ENCODE measurements at regions not wholly inside any gene's neighbourhood (a gene's known extent, or its start where the extent isn't known, plus 50 kb on each side); places are given as distances from the start of the nearest gene placed in this dataset.

DNA sequence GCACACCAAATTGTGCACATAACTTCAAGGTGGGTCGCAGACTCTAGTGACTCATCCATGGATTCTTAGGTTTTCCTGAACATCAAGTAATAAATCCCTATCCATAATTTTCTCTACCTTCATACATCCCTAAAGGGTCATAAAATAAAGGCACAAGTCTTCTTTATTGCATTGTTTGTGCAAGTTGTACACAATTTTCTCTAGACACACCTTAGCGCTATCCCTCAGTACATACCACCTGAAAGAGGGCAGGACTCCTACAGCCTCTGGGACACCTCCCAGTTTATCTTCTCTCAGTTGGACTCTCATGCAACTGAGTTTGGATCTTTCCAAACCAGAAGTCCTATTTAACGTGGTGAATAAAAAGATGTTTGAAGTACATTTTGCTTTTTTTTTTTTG lies 168.5 kb upstream of the BMP4 start:
- FAIRE-seq (no peak), DNase-seq (ENCODE audit: insufficient read length, low spot score) (no peak)

DNA sequence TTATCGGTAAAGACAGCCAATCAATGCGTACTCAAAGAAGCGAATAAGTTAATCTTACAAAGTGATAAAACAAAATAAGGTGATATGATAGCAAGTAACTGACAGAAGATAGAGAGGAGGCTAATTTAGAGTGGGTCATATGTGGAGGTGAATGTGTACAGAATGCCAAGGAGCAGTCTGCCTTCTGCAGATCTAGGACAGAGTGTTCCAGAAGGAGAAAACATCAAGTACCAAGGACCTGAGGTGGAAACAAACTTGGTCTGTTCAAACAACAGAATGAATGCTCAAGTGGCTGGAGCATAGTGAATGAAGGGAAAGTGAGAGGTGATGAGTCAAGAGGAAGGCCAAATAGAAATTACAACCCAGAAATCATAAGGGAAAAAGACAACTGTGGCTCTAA lies 170.3 kb upstream of the BMP4 start:
- DNase-seq (ENCODE audit: insufficient read length, low spot score) (no peak), FAIRE-seq (peak; percentile 67)

DNA sequence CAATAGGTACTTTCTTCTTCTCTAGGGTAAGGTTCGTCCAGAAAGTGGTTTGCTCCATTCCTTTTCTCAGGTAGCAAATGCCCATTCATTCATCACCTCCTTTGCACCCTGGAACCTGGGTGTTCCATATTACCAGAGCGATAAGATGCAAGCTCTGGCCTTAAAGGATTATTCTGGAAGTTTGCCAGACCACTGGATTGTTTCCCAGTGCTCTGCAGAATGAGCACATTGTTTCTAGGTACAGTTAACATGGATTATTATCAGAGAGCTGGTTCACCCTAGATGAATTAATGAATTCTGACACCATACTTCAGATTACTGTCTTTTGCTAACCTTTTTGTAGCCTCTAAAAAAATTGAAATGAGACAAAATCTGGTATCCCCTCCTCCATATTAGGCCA lies 170.9 kb upstream of the BMP4 start:
- DNase-seq (ENCODE audit: insufficient read length, low spot score) (no peak), FAIRE-seq (peak; percentile 20)

DNA sequence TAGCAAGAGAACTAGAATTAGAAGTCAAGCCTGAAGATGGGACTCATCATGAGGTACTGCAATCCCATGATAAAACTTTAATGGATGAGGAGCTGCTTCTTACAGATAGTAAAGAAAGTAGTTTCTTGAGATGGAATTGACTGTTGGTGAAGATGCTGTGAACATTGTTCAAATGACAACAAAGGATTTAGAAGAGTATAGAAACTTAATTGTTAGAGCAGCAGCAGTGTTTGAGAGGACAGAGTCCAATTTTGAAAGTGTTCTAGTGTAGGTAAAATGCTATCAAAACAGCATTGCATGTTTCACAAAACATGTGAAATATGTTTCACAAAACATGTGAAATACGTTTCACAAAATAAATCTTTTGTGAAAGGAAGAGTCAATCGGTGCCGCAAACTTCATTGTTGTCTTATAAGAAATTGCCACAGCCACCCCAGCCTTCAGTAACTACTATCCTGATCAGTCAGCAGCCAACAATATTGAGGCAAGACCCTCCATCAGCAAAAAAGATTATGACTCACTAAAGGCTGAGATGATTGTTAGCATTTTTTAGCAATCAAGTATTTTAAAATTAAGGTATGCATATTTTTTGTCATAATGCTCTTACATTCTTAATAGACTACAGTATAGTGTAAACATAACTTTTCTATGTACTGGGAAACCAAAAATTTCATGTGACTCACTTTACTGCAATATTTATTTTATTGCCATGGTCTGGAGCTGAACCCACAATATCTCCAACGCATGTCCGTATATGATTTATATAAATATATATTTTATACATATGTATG lies 173.4 kb upstream of the BMP4 start:
- DNase-seq (ENCODE audit: insufficient read length, low spot score) (no peak), FAIRE-seq (no peak)

DNA sequence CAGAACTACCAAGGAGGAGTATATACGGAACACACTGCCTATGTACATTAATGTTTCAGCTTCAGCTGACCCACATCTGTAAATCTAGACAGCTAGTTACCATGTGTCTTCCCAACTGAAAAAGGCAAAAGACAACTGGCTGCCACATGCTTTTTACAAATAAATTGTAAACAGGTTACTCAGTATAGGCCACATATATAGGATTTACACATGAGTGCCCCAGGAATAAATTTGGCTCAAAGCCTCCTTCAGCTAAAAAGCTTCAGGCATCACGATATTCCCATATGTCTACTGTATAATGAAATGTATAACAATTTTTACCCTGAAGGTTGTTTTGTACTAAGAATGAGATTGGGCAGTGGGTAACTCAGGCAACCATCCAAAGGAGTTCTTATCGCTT lies 175.9 kb upstream of the BMP4 start:
- FAIRE-seq (no peak), DNase-seq (ENCODE audit: insufficient read length, low spot score) (no peak)

DNA sequence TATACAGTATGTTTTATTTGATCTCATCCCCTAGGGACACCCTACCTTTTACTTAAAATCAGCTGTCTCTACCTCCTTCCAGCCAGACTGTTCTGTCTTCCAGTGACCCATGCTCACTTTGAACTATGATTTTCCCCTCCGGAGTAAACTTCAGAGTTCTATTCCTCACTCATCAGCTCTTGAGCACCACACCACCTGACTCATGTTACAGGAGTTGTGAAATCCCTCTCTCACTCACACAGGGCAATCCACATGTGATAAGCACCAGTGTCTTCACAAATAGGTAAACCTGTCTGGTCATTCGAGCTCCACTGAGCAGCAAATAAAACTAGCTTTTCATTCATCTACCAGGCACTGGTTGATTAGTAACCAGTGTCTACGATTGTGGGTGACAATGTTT lies 177.3 kb upstream of the BMP4 start:
- DNase-seq (ENCODE audit: insufficient read length, low spot score) (peak; percentile 30), FAIRE-seq (peak; percentile 88)

DNA sequence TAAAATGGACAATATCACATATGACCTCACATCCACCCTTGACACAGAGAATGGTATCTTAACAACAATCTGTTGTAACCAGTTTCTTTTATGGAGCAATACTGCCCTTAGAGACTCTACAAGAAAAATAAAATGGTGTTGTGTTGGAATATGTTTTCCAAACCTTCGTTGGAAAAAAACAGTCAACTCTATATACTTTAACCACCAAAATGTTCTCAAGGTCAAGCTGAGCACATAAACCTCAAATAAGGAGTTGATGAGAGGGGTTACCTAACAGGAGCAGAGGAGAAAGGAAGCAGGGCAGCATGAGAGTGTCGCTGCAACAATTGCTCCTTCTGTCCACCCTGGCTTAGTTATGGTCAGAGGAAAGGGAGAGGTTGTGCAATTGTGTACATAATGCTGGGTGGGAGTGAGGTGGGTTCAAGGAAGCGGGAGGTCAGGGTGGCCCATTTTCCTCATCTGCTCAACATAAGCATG lies 179.2 kb upstream of the BMP4 start:
- peak; percentile 69 for FAIRE-seq

DNA sequence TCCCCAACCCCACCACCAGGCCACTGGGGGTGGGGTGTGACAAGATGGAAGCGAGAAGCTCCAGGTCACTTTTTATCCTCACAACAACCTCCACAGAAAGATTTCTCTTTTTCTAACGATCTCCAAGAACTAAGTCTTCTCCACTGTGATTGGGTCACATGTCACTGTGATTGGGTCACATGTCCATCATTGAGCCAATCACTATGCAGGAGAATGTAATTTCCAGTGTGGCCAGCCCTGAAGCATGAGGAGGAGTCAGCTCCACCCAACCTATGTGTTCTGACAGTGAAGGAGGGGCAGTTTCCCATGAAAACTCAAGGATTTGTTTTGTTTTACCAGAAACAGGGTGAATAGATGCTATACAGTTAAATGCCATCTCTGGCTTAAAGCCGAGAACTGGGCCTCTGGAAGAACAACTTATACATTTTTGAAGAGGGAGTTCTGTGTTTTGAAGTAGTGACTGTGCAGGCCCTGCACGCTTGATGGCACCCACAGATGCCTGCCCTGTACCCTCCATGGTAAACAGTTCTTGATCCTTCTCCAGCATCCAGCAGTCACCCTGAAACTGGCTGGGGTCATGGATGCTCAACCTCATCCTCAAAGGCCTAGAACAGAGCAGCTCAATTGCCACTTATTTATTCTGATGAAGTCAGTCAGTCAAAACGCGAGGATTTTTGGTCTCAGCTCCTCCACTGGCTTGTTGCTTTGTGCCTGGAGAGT lies 180.4 kb upstream of the BMP4 start:
- DNase-seq (ENCODE audit: insufficient read length, low spot score) (no peak), FAIRE-seq (no peak)

More for the DNA sequence above, 179.2 kb upstream of the BMP4 start:
- DNase-seq (ENCODE audit: insufficient read length, low spot score), result no peak

DNA sequence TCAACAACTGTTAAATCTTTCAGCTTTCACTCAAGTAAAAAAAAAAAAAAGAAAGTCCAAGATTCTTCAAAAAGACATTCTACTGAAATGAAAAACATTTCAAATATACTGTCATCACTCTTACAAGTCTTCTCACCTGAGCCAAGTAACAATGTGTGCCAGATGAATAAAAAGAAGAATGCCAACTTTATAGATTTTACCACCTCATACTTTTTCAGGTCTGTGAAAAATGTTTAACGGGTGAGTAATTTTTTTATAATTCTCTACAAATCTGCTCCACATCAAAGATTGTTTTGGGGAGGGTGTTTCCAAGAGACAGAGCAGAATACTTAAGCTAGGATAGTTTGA lies 181.0 kb upstream of the BMP4 start:
- DNase-seq (ENCODE audit: insufficient read length, low spot score) (no peak), FAIRE-seq (no peak)

DNA sequence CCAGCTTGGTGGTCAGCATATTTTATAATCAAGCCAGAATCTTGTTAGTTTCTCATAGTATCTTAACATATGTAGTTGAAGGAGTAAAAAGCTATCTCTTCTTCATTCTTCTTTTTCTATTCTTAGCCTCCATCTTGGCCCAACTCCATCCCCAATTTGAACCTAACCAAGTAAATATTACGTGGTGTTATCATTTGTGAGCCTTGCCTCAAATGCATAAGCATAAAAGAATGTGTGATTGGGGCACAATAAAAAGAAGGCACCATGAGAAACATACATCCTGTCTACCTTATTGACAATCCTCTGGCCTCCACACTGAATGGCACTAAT lies 181.4 kb upstream of the BMP4 start:
- FAIRE-seq, result no peak
- DNase-seq (ENCODE audit: insufficient read length, low spot score), result no peak

DNA sequence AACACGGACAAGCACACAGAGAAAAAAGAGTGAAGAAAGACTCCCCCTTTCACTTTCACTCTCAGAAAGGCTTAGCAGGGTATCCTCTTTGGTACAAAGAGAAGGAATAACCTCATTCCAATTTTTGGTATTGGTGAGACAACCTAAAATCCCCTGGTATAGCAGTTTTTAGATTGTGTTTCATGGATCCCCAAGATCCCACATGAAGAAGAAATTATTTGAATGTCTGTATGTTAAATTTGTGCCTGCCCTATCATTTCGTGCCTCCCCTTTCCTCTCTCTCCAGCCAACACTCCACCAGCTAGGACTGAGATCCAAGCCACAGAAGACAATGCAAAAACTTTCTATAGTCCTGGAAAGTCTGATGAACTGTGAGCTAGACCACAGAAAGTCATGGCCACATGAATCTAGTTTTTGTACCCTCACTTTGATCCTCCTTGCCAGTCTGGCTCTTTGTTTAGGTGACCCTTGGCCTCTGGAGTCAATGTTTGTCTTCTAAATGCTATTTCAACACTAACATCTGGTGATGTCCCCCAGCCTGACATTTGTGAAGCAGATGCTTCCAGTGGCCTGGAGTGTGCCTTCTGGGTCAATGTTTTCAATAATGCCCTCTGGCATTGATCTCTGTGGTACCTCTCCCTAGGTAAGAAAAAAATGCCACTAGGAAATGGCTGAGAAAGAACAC lies 181.9 kb upstream of the BMP4 start:
- DNase-seq (ENCODE audit: insufficient read length, low spot score) (no peak), FAIRE-seq (no peak)

DNA sequence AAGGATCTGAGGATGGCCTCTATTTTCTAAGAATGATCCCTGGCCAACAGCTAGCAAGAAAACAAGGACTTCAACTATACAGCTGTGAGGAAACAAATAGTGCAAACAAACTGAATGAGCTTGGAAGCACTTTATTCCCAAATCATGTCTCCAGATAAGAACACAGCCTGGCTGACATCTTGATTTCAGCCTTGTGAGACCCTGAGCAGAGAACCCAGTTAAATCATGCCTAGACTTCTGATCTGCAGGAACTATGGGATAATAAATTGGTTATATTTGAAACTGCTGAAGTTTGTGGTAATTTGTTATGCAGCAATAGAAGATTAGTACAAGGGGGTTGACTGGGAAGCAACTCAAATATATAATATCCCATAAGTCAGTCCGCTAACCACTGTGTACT lies 183.9 kb upstream of the BMP4 start:
- FAIRE-seq, result no peak

DNA sequence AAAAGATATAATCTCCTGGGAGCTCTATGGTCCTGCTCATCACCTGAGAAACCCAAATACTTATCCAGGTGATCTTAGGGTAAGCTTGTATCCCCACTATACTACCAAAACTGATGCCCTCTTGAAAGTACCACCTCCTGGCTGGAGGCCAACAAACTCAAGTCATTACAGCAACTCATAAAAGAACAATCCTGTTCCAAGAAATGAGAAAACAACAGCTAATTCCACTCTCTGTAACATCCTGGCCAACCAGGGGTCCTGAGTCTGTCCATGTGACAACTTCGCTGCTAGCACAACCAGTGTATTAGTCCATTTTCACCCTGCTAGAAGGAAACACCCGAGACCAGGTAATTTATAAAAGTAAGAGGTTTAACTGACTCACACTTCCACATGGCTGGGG lies 190.0 kb upstream of the BMP4 start:
- no peak for DNase-seq (ENCODE audit: insufficient read length, low spot score)
- no peak for FAIRE-seq

More for the DNA sequence above, 183.9 kb upstream of the BMP4 start:
- DNase-seq (ENCODE audit: insufficient read length, low spot score), result no peak

DNA sequence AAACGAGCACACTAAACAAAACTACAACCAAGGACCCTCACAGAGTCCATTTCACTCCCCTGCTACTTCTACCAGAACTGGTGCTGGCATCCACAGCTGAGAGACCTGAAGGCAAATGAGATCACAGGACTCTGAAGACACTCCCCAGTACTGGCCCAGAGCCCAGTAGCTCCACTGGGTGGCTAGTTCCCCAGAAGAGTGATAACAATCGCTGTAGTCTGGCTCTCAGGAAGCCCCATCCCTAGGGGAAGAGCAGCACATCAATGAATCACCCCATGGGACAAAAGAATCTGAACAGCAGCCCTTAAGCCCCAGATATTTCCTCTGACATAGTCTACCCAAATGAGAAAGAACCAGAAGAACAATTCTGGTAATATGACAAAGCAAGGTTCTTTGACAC lies 190.7 kb upstream of the BMP4 start:
- DNase-seq (ENCODE audit: insufficient read length, low spot score) (no peak), FAIRE-seq (no peak)

DNA sequence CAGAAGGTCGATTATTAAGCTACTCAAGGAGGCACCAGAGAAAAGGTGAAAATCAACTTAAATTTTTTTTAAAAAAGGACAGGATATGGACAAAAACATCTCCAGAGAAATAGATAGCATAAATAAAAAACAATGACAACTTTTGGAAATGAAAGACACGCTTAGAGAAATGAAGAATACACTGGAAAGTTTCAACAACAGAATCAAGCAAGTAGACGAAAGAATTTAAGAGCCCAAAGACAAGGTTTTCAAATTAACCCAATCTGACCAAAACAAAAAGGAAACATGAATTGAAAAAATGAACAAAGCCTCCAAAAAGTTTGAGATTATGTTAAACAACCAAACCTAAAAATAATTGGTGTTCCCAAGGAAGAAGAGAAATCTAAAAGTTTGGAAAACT lies 191.1 kb upstream of the BMP4 start:
- no peak for FAIRE-seq
- no peak for DNase-seq (ENCODE audit: insufficient read length, low spot score)

DNA sequence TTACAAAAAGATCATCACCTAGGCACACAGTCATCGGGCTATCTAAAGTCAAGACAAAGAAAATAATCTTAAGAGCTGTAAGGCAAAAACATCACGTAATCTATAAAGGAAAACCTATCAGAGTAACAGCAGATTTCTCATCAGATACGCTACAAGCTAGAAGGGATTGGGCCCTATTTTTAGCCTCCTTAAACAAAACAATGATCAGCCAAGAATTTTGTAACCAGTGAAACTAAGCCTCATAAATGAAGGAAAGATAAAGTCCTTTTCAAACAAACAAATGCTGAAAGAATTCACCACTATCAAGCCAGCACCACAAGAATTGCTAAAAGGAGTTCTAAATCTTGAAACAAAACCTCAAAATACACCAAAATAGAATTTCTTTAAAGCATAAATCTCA lies 191.6 kb upstream of the BMP4 start:
- FAIRE-seq, result no peak
- DNase-seq (ENCODE audit: insufficient read length, low spot score), result no peak

DNA sequence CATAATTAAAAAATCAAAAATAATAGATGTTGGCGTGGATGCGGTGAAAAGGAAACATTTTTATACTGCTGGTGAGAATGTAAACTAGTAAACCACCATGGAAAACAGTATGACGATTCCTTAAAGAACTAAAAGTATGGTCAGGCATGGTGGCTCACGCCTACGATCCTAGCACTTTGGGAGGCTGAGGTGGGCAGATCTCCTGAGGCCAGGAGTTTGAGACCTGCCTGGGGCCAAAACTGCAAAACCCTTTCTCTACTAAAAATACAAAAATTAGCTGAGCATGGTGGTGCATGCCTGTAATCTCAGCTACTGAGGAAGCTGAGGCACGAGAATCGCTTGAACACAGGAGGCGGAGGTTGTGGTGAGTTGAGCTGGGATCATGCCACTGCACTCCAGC lies 195.7 kb upstream of the BMP4 start:
- no peak for FAIRE-seq
- no peak for DNase-seq (ENCODE audit: insufficient read length, low spot score)

DNA sequence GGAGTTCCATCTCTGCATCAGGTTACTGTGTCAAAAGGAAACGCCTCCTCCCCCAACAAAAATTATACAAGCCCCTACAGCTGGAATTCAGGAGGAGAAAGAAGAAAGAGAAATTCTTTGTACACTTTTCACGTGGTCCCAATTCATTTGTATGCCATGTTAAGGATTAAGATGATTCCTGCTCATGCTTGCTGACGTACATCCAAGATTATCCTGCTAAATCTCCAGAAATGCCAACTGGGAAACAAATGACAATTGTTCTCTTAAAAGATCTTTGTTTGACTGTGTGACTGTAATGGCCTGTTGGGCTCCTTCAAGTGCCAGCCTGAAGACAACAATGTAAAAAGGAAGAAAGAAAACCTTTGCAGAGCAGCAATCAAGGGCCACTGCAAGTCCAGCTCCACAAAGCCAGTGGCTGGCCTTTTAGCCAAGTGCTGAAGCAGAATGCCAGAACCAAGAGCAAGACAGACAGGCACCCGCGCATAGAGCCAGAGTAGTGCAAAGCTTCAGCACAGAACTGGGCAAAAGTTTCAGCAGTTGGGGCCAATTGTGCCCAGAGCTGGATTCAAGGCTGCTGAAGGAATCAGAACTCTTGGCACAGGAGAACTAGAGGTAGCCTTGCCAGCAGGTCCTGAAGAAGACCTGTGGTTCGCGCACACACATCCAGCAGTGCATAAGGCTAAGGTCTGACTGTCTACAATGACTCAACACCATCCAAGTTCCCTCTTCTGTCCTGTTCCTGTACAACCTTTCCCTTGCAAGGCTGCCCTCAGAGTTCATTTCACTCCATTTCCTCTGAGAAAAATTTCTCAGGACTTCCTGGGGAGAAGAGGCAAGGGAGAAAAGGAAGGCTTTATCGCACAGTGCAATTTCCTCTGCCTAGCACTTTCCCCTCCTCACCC lies 209.7 kb upstream of the BMP4 start:
- no peak for DNase-seq (ENCODE audit: insufficient read length, low spot score)
- FAIRE-seq, result peak; percentile 68

DNA sequence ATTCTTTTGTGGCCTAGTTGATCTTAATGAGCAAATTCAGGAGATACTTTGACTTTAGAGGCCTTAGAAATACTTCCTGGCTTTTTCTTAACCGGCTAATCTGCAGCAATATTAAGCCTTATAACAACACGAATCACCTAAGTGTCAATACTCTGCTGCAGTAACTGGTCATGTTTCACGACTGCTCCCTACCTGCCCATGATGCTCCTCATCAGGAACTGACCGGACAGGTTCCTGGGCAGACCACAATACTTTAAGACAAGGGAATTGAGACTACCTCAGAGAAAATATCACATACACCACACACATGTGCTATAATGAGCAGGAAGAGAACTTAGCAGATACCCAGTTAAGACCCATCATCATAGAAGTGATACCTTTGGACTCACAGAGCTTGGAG lies 211.9 kb upstream of the BMP4 start:
- FAIRE-seq (no peak), DNase-seq (ENCODE audit: insufficient read length, low spot score) (no peak)

DNA sequence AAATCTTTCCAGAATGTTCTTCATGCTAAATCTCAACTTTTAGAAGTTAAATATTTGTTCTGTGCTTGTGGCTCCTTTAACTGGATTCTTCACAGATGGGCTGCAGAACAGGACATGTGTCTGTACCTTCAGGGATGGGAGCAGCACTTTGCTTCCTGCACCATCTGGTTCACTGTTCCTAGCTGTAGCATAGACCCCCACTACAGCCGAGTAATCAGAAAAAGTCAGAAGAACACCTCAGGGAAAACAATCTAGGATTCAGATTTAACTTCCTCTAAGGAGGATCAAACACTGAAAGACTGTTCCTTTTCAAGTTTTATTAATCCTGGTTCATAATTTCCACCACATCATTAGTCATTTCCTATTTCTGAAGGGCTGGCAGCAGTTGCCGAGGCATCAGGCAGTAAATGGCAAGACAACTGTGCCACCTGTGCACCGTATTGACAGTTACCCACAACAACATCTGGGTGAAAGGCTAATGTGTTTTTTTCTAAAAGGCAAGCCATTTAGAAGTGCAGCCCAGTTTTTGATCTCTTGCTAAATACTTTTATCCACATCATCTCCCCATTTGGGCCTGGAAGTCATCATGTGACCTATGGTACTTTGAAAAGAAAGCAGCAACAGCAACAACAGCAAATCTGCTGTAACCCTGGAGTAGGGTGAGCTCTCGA lies 212.8 kb upstream of the BMP4 start:
- FAIRE-seq (peak; percentile 57), DNase-seq (ENCODE audit: insufficient read length, low spot score) (no peak)

Measured in HTR-8/SVneo (cell line).